Fibroblast of mammary gland (primary cell): ENCODE measurements at regions not wholly inside any gene's neighbourhood (a gene's known extent, or its start where the extent isn't known, plus 50 kb on each side); places are given as distances from the start of the nearest gene placed in this dataset.

Source experiments
- DNase-seq: peaks from one replicate; pipeline ENCODE4 v3.0.0-alpha.2; 2010; ENCODE audit warnings: low read depth
- H3K4me3 ChIP-seq: 2 replicates; pipeline ENCODE4 v1.5.1; 2011; ENCODE audit warnings: low read depth, mild to moderate bottlenecking, low read length, moderate library complexity; ENCODE audit not compliant: control insufficient read depth
- TF ChIP-seq, protein P1 (sequence below): conservative IDR thresholded peaks from 2 replicates; pipeline ENCODE4 v1.5.1; 2011; ENCODE audit warnings: low read depth, low read length, inconsistent platforms; ENCODE audit not compliant: control insufficient read depth, insufficient read depth

DNA sequence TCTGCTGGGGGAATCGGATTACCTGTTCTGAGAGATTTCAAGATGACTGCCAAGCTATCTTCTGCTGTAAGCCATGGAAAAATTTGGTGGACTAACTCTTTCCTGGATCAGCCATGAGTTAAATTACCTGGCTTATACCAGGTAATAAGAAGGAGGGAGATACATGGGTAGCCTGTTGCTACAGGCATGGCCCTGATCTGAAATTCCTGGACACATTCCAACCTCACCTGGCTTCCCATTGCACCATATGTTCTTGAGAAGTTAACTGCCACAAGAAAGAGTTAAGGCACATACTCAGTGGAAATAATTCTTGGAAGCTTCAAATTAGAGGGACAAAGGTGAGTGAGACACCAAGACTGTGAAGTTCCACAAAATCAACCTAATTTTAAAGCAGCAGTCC lies 371.3 kb downstream of the ACTL7B start:
- TF ChIP-seq, protein P1, sequence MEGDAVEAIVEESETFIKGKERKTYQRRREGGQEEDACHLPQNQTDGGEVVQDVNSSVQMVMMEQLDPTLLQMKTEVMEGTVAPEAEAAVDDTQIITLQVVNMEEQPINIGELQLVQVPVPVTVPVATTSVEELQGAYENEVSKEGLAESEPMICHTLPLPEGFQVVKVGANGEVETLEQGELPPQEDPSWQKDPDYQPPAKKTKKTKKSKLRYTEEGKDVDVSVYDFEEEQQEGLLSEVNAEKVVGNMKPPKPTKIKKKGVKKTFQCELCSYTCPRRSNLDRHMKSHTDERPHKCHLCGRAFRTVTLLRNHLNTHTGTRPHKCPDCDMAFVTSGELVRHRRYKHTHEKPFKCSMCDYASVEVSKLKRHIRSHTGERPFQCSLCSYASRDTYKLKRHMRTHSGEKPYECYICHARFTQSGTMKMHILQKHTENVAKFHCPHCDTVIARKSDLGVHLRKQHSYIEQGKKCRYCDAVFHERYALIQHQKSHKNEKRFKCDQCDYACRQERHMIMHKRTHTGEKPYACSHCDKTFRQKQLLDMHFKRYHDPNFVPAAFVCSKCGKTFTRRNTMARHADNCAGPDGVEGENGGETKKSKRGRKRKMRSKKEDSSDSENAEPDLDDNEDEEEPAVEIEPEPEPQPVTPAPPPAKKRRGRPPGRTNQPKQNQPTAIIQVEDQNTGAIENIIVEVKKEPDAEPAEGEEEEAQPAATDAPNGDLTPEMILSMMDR = no peak
- no peak overlapping the region for H3K4me3 ChIP-seq
- no peak for DNase-seq

DNA sequence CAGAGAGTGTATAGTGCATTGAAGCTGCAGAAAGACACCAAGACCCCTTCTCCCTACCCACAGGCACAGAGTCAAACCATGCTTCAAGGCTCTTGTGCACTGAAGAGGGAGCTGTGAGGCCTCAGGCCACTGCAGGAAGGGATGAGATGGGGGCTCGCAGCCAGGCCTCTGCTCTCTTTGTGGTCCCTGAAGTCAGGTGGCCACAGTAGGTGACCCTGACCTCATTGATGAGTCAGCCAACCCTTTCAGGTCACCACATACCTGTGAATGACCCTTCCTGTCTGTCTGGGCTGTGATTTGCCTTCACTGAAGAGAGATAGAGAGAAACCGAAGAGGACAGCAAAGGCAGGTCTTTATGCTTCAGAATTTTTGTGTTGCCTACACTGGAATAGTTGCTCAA lies 372.1 kb downstream of the ACTL7B start:
- DNase-seq = no peak
- TF ChIP-seq, protein P1 = no peak
- no peak overlapping the region for H3K4me3 ChIP-seq

DNA sequence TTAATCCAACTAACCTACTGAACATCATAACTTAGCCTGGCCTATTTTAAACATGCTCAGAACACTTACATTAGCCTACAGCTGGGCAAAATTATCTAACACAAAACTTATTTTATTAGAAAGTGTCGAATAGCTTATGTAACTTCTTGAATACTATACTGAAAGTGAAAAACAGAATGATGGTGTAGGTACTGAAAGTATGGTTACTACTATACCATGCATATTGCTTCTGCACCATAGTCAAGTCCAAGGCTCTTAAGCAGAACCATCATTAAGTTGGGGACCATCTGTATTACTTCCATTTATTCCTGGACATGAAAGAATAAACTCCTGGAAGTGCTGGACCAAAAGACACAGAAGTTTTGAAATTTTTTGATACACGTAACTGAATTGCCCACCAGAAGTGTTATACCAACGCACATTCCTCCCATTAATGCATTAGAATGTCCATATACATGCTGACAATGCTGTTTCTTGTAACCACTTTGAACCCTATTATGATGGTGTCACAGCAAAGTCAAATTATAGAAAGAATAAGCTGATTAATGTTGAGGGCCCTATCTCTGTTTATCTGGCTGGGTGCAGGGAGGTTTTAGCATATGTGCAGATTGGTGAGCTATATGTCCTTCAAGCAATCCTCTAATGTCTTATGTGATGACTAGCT lies 375.7 kb downstream of the ACTL7B start:
- TF ChIP-seq, protein P1 = no peak

DNA sequence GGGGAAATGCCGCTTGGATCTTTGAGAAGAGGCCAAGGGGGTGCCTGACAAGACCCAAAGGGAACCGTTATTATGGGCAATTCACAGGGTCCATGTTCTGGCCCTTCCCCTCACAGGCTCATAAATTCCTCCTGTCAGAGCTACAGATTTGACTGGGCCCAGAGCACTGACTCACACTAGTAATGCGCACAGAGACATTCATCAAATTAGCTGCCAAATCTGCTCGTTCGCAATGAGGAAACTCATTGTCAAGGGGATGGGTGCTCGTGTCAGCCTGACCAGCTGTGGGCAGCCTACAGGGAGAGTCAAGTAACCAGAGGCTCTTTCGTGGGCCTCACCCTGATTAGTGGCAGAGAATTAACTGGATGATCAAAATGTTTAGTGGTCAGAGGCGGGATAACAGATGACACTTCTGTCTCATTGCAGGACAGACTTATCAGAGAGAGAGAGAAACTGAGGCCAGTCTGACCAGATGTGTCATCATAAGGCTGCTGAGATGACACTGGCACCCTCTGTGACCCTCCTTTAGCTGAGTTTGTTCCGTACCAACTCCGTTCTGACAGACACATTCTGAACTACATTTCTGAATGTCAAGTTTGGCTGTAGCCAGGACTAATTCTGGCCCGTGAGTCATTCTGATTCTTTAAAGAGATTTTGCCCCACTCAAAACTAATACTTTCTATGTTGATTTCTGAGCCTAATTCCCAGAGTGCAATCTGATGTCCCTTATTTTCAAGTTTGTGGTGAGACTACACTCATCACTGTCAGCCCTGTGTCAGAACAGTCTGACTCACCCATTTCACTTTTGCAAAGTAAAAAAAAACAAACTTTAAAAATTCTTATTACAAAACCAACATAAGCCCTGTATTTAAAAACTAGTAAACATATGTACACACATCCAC lies 377.1 kb downstream of the ACTL7B start:
- H3K4me3 ChIP-seq = no peak overlapping the region
- TF ChIP-seq, protein P1 = no peak
- DNase-seq = peak; percentile 99

More for the DNA sequence above, 375.7 kb downstream of the ACTL7B start:
- DNase-seq = no peak
- H3K4me3 ChIP-seq = no peak overlapping the region

DNA sequence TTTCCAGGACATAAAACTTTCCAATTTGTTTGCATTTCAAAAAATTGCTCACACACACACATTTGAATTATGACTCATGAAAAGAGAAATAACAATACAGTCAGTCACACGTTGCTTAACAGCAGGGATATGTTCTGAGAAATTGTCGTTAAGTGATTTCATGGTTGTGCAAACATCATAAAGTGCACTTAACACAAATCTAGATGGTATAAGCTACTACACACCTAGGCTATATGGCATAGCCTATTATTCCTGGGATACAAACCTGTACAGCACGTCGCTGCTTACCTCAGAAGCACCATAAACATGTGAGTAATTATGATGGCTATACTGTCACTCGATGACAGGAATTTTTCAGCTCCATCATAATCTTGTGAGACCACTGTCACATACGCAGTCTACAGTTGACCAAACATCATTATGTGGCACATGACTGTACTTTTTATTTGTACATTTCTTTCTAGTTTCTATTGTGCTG lies 378.2 kb downstream of the ACTL7B start:
- peak; percentile 95 for DNase-seq
- no peak overlapping the region for H3K4me3 ChIP-seq
- TF ChIP-seq, protein P1 = no peak

DNA sequence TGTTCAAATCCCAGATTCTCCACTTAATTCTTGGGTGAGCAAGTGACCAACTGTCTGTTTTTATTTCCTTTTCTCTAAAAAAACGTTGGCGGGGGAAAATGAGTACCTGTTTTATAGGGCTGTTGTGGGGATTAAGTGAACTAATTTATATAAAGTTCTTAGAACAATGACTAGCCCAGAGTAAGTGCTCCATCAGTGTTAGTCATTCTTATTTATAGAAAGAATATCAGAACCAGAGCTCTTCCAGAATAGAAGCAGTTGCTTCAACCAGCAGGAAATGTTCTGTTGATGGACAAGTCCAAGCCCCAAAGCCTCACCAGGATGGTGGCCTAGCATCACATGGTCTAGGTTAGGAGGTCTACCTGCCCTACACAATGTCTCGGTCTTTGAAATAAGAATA lies 379.2 kb downstream of the ACTL7B start:
- peak; percentile 80 for DNase-seq
- TF ChIP-seq, protein P1 = no peak
- no peak overlapping the region for H3K4me3 ChIP-seq
